IPS-NIHi11 (cell line): ENCODE measurements at regions not wholly inside any gene's neighbourhood (a gene's known extent, or its start where the extent isn't known, plus 50 kb on each side); places are given as distances from the start of the nearest gene placed in this dataset.
"Not testable (repeated sequence)": the region's sequence is repeated elsewhere in the genome, so short reads cannot be mapped to it uniquely, and the experiment has no call there.

ENCODE experiments used
- DNase-seq: peaks from one replicate; pipeline ENCODE4 v3.0.0; 2012; ENCODE audit warnings: mixed read lengths, low spot score

DNA sequence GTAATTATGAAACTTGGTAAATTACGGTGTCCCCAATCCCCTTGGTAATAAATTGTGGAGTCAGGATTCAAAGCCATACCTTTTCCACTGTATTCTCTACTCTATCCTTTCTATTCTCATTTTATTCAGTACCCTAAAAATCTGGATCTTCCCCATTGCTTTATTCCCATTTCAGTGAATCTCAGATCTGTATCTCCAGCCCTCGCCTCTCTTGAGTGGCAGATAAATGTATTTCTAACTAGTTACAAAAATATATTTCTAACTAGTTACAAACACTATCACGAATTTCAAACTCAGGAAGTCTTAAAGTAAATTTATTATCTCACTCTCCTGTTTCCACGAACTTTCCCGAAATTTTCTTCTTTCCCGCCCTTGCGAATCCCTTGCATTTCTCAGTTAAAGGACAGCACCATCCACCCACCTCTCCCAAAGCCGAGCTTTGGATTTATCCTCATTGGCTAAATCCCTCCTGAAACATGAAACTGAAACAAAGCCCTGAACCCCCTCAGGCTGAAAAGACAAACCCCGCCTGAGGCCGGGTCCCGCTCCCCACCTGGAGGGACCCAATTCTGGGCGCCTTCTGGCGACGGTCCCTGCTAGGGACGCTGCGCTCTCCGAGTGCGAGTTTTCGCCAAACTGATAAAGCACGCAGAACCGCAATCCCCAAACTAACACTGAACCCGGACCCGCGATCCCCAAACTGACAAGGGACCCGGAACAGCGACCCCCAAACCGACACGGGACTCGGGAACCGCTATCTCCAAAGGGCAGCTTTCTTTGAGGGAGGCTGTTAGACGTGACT, 164.3 kb upstream of the PABPC3 start:
- peak; percentile 28 for DNase-seq

DNA sequence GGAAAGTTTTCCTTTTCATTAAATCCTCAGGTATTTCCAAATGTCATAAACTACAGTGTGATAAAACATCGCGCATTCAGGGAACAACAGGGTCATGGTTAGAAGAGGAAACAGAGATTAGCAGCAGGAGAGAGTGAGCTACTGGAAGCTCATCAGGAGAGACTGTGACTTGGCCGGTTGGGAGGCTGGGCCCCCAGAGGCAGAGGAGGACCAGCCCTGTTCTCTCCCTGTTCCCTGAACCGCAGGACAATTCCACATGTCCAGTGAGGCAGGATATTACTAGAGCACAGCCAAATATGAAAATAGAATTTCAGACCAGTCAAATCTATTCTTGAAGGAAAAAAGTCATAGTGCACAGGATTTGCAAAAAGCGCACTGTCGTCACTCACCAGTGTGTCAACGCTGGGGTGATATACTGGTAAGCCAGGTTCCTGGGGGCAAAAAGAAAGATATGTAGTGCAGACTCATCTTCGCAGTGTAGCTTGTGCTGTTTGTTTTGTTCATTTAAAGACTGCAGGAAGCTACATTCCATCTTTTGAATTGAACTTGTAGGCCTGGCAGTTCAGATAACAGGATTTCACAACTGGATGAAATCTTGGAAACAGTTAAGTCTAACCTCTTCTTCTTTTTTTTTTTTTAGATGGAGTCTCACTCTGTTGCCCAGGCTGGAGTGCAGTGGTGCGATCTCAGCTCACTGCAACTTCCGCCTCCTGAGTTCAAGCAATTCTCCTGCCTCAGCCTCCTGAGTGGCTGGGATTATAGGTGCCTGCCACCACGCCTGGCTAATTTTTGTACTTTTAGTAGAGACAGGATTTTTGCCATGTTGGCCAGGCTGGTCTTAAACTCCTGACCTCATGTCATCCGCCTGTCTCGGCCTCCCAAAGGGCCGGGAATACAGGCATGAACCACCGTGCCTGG, 162.6 kb upstream of the PABPC3 start:
- DNase-seq, result not testable (repeated sequence)

DNA sequence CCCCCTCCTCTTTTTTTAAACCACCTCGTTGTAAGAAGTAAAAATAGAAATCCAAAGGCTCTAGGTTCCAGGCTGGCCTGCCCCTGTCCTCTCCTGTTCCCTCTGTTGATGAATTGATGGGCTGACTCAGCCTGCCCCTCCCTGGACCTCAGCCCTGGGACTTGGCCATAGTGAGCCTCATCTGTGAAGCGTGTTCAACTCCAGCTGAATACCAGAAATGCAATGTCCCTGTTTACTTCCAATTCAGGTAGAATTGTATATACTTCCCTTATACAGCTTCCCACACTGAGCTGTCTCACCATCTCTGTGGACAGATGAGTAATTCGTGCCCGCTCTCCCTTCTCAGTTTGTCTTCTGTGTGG, 161.9 kb upstream of the PABPC3 start:
- DNase-seq, result not testable (repeated sequence)

DNA sequence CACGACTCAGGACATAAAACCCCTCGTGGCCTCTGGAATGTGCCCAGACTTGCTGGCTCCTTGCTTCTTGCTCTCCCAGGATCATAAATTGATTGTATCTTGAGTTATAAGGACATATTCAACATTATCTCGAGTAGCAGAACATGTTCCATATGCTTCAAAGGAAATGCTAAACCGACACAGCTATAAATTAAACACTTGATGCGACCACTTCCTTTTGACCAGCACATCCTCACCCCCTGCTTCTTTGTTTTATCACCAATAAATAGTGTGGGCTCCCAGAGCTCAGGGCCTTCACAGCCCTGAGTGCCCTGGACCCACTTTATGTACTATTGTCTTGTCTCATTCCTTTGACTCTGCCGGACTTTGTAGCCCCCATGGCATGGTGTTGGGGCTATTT, 157.0 kb upstream of the PABPC3 start:
- DNase-seq, result no peak

- DNase-seq, result not testable (repeated sequence)
Observed at GRCh38 chr13:24941023-24941713, 154.8 kb upstream of the PABPC3 start.

- DNase-seq, result no peak
Observed at GRCh38 chr13:24943136-24943535, 152.8 kb upstream of the PABPC3 start.

GRCh38 chr13:24944073-24944472, 151.9 kb upstream of the PABPC3 start:
- DNase-seq, result not testable (repeated sequence)

- not testable (repeated sequence) for DNase-seq
Observed at GRCh38 chr13:24948977-24949376, 147.0 kb upstream of the PABPC3 start.

DNA sequence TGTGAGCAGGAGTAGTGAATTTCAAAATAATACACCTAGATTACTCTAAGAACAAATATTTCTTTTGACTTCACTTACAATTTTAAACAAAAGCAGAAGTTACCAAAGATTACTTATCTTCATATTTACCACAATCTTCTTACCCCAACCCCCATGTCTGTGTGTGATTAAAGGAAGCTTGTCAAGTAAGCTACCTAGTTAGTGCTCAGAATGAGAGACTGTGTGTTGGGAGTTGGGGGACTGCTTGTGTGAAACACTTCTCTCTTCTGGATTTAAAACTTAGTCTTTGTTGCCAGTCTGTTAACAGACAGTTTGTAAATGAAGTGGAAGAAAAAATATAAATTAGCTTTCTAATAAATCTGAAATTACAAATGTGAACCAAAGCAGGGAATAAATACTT, 145.3 kb upstream of the PABPC3 start:
- not testable (repeated sequence) for DNase-seq

DNA sequence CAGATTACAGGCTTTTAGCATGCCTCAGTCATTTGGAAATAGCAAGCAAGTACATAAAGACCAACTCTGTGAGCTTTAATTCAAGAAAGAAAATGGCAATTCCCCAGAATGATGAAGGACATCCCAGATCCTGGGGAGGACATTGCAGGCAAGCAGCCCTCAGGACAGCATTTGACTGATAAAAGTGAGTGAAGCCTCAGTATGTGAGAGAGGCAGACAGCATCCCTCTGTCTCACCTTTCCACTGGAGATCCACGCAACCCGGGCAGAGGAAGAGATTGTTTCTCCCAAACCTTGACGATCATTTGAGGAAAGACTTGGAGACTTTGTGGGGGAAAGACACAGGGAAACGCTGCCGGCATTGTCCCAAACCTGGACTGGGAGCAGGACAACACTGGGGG, 128.0 kb upstream of the PABPC3 start:
- not testable (repeated sequence) for DNase-seq

- not testable (repeated sequence) for DNase-seq
Observed at GRCh38 chr13:24968416-24968815, 127.5 kb upstream of the PABPC3 start.

- not testable (repeated sequence) for DNase-seq
Observed at GRCh38 chr13:24973102-24973501, 122.8 kb upstream of the PABPC3 start.

DNA sequence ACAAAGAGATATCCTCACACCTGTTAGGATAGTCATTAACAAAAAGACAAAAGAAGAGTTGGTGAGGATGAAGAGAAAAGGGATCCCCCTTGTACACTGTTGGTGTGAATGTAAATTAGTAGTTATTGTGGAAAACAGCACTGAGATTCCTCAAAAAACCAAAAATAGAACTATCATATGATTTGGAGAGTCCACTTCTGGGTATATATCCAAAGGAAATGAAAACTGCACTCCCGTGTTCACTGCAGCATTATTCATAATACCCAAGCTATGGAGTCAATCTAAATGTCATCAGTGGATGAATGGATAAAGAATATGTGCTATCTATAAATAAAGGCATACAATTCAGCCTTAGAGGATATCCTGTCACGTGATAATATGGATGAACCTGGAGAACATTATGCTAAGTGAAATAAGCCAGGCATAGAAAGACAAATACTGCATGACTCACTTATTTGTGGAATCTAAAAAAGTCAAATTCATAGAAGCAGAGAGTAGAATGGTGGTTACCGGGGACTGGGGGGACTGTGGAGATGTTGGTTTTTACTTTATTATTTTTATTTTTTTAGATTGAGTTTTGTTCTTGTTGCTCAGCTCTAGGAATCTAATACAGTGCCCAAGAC, 114.6 kb upstream of the PABPC3 start:
- DNase-seq, result not testable (repeated sequence)

- no peak for DNase-seq
Observed at GRCh38 chr13:24982333-24982999, 113.5 kb upstream of the PABPC3 start.

DNA sequence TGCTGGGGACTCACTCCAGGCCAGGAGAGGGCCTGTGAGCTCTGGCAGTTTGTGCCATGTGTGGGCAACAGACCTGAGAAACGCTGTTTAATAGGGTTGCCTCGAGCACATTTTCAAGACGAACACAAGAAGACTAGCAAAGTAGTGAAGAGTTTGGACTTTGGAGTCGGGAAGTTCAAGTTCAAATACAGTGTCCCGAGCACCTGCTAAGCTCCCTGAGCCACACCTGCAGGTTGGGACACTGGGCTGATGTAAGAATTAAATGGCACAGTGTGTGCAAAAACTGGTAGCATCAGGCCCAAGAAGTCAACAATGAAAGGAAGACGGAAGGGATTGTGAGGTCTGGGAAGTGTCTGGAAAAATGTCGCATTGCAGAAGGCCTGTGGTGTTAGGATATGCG, 112.8 kb upstream of the PABPC3 start:
- DNase-seq, result no peak

DNA sequence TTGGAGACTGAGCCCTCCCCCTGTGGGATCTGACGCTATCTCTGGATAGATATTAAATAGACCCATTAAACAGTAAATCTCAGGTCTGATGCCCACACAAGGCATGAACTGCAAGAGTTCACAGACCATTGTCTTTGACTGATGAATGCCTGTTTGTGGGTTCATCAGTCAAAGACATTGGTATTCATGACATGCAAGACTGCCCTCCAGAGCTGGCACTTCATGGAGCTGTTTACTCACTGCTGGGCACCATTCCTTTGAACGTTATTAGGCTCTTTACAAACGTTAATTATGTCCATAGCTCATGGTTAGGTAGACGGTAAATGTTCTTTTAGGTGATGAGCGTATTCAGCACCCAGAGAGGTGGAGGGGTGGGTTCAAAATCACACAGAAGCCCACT, 111.8 kb upstream of the PABPC3 start:
- DNase-seq, result no peak

- peak; percentile 22 for DNase-seq
Observed at GRCh38 chr13:24985107-24985506, 110.8 kb upstream of the PABPC3 start.

GRCh38 chr13:24985896-24986295, 110.0 kb upstream of the PABPC3 start:
- no peak for DNase-seq

- DNase-seq, result no peak
Observed at GRCh38 chr13:24986826-24987225, 109.1 kb upstream of the PABPC3 start.

- not testable (repeated sequence) for DNase-seq
Observed at GRCh38 chr13:24989959-24990358, 106.0 kb upstream of the PABPC3 start.

- not testable (repeated sequence) for DNase-seq
Observed at GRCh38 chr13:24992946-24993345, 103.0 kb upstream of the PABPC3 start.
